ENCODE measurements at regions not wholly inside any gene's neighbourhood (a gene's known extent, or its start where the extent isn't known, plus 50 kb on each side); places are given as distances from the start of the nearest gene placed in this dataset.

DNA sequence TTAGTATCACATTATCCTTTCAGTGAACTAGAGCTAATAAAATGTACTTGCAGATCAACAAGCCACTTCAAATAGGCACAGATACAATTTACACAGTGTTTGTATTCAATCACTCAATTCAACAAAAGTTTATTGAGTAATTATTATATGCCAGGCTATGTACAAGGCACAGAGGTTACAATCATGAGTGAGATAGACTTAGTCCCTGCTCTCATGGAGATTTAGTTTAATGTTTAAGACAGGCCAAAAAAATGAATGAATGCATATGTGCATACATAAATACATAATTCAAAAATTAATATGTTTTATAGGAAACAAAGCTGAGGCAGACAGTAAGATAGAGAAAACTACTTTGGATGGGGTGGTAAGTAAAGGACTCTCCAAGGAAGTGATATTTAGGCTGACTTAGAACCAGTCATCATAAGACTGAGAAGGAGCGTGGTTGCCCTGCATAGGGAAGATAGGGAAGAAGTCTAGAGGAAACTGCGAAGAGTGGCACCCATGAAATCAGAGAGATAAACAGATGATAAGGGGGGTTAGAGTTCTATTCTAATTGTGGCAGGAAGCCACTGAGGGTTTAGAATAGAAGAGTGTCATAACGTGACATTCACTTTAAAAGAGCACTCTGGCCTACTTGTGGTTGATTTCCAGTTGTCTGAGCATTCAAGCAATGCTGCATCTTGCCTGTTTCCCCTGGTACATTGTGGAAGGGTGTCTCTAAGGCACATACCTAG, 49.7 kb upstream of the GRAMD2B start:
- no peak overlapping the region for H3K4me3 Mint-ChIP-seq (ENCODE audit: unreplicated experiment)

More for the DNA sequence above, 49.7 kb upstream of the GRAMD2B start:
- TF ChIP-seq, protein P1, sequence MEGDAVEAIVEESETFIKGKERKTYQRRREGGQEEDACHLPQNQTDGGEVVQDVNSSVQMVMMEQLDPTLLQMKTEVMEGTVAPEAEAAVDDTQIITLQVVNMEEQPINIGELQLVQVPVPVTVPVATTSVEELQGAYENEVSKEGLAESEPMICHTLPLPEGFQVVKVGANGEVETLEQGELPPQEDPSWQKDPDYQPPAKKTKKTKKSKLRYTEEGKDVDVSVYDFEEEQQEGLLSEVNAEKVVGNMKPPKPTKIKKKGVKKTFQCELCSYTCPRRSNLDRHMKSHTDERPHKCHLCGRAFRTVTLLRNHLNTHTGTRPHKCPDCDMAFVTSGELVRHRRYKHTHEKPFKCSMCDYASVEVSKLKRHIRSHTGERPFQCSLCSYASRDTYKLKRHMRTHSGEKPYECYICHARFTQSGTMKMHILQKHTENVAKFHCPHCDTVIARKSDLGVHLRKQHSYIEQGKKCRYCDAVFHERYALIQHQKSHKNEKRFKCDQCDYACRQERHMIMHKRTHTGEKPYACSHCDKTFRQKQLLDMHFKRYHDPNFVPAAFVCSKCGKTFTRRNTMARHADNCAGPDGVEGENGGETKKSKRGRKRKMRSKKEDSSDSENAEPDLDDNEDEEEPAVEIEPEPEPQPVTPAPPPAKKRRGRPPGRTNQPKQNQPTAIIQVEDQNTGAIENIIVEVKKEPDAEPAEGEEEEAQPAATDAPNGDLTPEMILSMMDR (IDR thresholded peaks at IDR 0.05; ENCODE audit: insufficient read depth in 1 of 2, low read depth in 1 of 2, low read length in 1 of 2, severe bottlenecking in 1 of 2, unreplicated experiment in 1 of 2), result no peak
- ChIA-PET POLR2A (no interaction called here), CTCF (no interaction called here)
- no peak for DNase-seq
- Histone ChIP-seq H3K36me3 (ENCODE audit: control insufficient read depth, insufficient read depth, low read length) (no peaks in the 10 kb centered on the region), H3K4me3 (ENCODE audit: low read depth, low read length) (no peak overlapping the region), H3K9me3 (no peaks in the 10 kb centered on the region), H3K4me1 (peaks cover 30% of the 10 kb centered on the region), H3K27me3 (replicated peaks; ENCODE audit: control insufficient read depth, insufficient read depth, low read length) (no peaks in the 10 kb centered on the region)
- Mint-ChIP-seq H3K36me3 (ENCODE audit: insufficient read depth, unreplicated experiment) (no peaks in the 10 kb centered on the region), H3K27ac (ENCODE audit: unreplicated experiment) (no peak overlapping the region), H3K27me3 (ENCODE audit: insufficient read depth, unreplicated experiment) (no peaks in the 10 kb centered on the region), H3K4me1 (ENCODE audit: low read depth, unreplicated experiment) (peaks cover 28% of the 10 kb centered on the region), H3K9me3 (ENCODE audit: unreplicated experiment) (no peaks in the 10 kb centered on the region)
- intact Hi-C loops (cut with micrococcal nuclease; ENCODE audit: unreplicated experiment), result no loop called here
- BruUV-seq (replicated peaks), result no TSS peak
